GM23338 (cell line): ENCODE measurements at regions not wholly inside any gene's neighbourhood (a gene's known extent, or its start where the extent isn't known, plus 50 kb on each side); places are given as distances from the start of the nearest gene placed in this dataset.

Source experiments
- ATAC-seq: fragments of 200-7000 bp; cut with Tn5 transposase; 3 replicates; pipeline ENCODE4 v1.9.1; 2020
- DNase-seq: peaks from one replicate; pipeline ENCODE4 v3.0.0-alpha.2; 2015; ENCODE audit warnings: low spot score
- H2AFZ ChIP-seq: fragments of 200-600 bp; sonication (generic); 2 replicates; pipeline ENCODE4 v1.8.0; 2016; ENCODE audit warnings: antibody characterized with exemption, mild to moderate bottlenecking, moderate library complexity
- H3F3A ChIP-seq: fragments of 200-600 bp; sonication (generic); replicated peaks from 2 replicates; pipeline ENCODE4 v1.8.0; 2017; ENCODE audit warnings: antibody characterized with exemption, mixed run types, low read depth
- H3K27ac ChIP-seq: fragments of 200-600 bp; sonication (generic); 2 replicates; pipeline ENCODE4 v1.6.1; 2016; ENCODE audit warnings: low read depth
- H3K27me3 ChIP-seq: fragments of 200-600 bp; sonication (generic); 2 replicates; pipeline ENCODE4 v1.8.0; 2016; ENCODE audit warnings: mild to moderate bottlenecking, mixed run types, moderate library complexity; ENCODE audit not compliant: insufficient read depth
- H3K36me3 ChIP-seq: fragments of 200-600 bp; sonication (generic); 2 replicates; pipeline ENCODE4 v1.8.0; 2016; ENCODE audit warnings: mild to moderate bottlenecking; ENCODE audit not compliant: insufficient read depth
- H3K4me1 ChIP-seq: fragments of 200-600 bp; sonication (generic); 2 replicates; pipeline ENCODE4 v1.8.0; 2016; ENCODE audit warnings: mild to moderate bottlenecking, moderate library complexity; ENCODE audit not compliant: insufficient read depth
- H3K4me2 ChIP-seq: fragments of 200-600 bp; sonication (generic); 2 replicates; pipeline ENCODE4 v1.7.1; 2017; ENCODE audit warnings: mixed run types
- H3K4me3 ChIP-seq: fragments of 200-600 bp; sonication (generic); 2 replicates; pipeline ENCODE4 v1.6.1; 2016; ENCODE audit warnings: mixed run types
- H3K79me2 ChIP-seq: fragments of 200-600 bp; sonication (generic); replicated peaks from 2 replicates; pipeline ENCODE4 v1.8.0; 2017; ENCODE audit warnings: mild to moderate bottlenecking; ENCODE audit not compliant: insufficient read depth
- H3K9me2 ChIP-seq: fragments of 200-600 bp; sonication (generic); 2 replicates; pipeline ENCODE4 v1.8.0; 2017; ENCODE audit not compliant: insufficient read depth
- H4K20me1 ChIP-seq: fragments of 200-600 bp; sonication (generic); replicated peaks from 2 replicates; pipeline ENCODE4 v1.8.0; 2017; ENCODE audit warnings: mild to moderate bottlenecking; ENCODE audit not compliant: insufficient read depth
- H3K27ac Mint-ChIP-seq: 2 replicates; pipeline ENCODE4 v1.8.0; 2020; ENCODE audit warnings: inconsistent platforms, mild to moderate bottlenecking, moderate library complexity, mixed read lengths
- H3K27me3 Mint-ChIP-seq: 3 replicates; pipeline ENCODE4 v1.8.0; 2022; ENCODE audit warnings: low read depth, mild to moderate bottlenecking, moderate library complexity, mixed read lengths, inconsistent platforms; ENCODE audit not compliant: insufficient read depth, poor library complexity
- H3K36me3 Mint-ChIP-seq: 3 replicates; pipeline ENCODE4 v1.8.0; 2021; ENCODE audit warnings: low read depth, mild to moderate bottlenecking, inconsistent platforms, moderate library complexity, mixed read lengths
- H3K4me1 Mint-ChIP-seq: 3 replicates; pipeline ENCODE4 v1.8.0; 2020; ENCODE audit warnings: mild to moderate bottlenecking, inconsistent platforms, mixed read lengths
- H3K4me3 Mint-ChIP-seq: 3 replicates; pipeline ENCODE4 v1.8.0; 2021; ENCODE audit warnings: moderate library complexity, mild to moderate bottlenecking, inconsistent platforms, mixed read lengths
- H3K9me3 Mint-ChIP-seq: 3 replicates; pipeline ENCODE4 v1.8.0; 2020; ENCODE audit warnings: moderate library complexity, mild to moderate bottlenecking, inconsistent platforms, mixed read lengths
- CREB1 ChIP-seq: fragments of 250-450 bp; sonication (Bioruptor Pico); IDR thresholded peaks from 2 replicates; pipeline ENCODE4 v1.5.0; 2020; ENCODE audit warnings: low read depth, mild to moderate bottlenecking, moderate library complexity
- ETS1 ChIP-seq: IDR thresholded peaks from 2 replicates; pipeline ENCODE4 v1.6.1; 2016; ENCODE audit warnings: antibody characterized with exemption
- EZH2 ChIP-seq: fragments of 200-600 bp; sonication (generic); IDR thresholded peaks from one replicate; pipeline ENCODE4 v1.8.0; 2017; ENCODE audit warnings: antibody characterized with exemption, mild to moderate bottlenecking, low read depth; ENCODE audit not compliant: unreplicated experiment
- EZH2phosphoT487 ChIP-seq: fragments of 200-600 bp; sonication (generic); IDR thresholded peaks from one replicate; pipeline ENCODE4 v1.8.1; 2018; ENCODE audit warnings: antibody characterized with exemption; ENCODE audit not compliant: unreplicated experiment
- JUNB ChIP-seq: IDR thresholded peaks from one replicate; pipeline ENCODE4 v1.6.1; 2016; ENCODE audit warnings: antibody characterized with exemption; ENCODE audit not compliant: unreplicated experiment
- NANOG ChIP-seq: IDR thresholded peaks from 2 replicates; pipeline ENCODE4 v1.6.1; 2016; ENCODE audit warnings: antibody characterized with exemption, borderline replicate concordance
- POLR2AphosphoS5 ChIP-seq: IDR thresholded peaks from 2 replicates; pipeline ENCODE4 v1.6.1; 2016; ENCODE audit warnings: antibody characterized with exemption, low read depth
- STAT1 ChIP-seq: IDR thresholded peaks from one replicate; pipeline ENCODE4 v1.6.1; 2016; ENCODE audit warnings: antibody characterized with exemption; ENCODE audit not compliant: unreplicated experiment
- ZNF114 ChIP-seq: fragments of 250-450 bp; sonication (Bioruptor Pico); IDR thresholded peaks from 2 replicates; pipeline ENCODE4 v1.5.0; 2020; ENCODE audit warnings: mild to moderate bottlenecking, moderate library complexity
- ZNF331 ChIP-seq: fragments of 250-450 bp; sonication (Bioruptor Pico); IDR thresholded peaks from 2 replicates; pipeline ENCODE4 v1.5.0; 2020; ENCODE audit warnings: low read depth, mild to moderate bottlenecking, moderate library complexity
- TF ChIP-seq, protein P1 (sequence below): fragments of 250-450 bp; sonication (Bioruptor Pico); IDR thresholded peaks from 2 replicates; pipeline ENCODE4 v1.5.0; 2020; ENCODE audit warnings: mild to moderate bottlenecking, moderate library complexity
- TF ChIP-seq, protein P2 (sequence below): IDR thresholded peaks from one replicate; pipeline ENCODE4 v1.6.1; 2018; ENCODE audit warnings: antibody characterized with exemption; ENCODE audit not compliant: unreplicated experiment
- TF ChIP-seq, protein P3 (sequence below), 2 experiments: fragments of 200-600 bp in 1 of 2; sonication (generic) in 1 of 2; conservative IDR thresholded peaks; 2 replicates each; pipeline versions ENCODE4 v1.5.1 to v1.6.1; 2016 to 2017; ENCODE audit warnings: antibody characterized with exemption in 2 of 2, low read depth in 2 of 2, mild to moderate bottlenecking in 2 of 2, moderate library complexity in 1 of 2

GRCh38 chr1:30405081-30405480 lies 318.3 kb downstream of the MATN1 start:
- H3K9me3 Mint-ChIP-seq = no peaks in the 10 kb centered on the region; the same call in 2 of the 3 replicates
- peaks cover 6% of the 10 kb centered on the region for H3K27me3 Mint-ChIP-seq
- Histone ChIP-seq H3K9me2 (no peaks in the 10 kb centered on the region), H3F3A (no peaks in the 10 kb centered on the region), H3K27me3 (no peaks in the 10 kb centered on the region), H3K4me1 (no peaks in the 10 kb centered on the region), H3K4me3 (no peak overlapping the region), H4K20me1 (no peaks in the 10 kb centered on the region), H3K27ac (no peak overlapping the region), H3K4me2 (no peak overlapping the region), H2AFZ (no peak overlapping the region), H3K36me3 (no peaks in the 10 kb centered on the region), H3K79me2 (no peaks in the 10 kb centered on the region)
- no peak for TF ChIP-seq JUNB
- TF ChIP-seq EZH2phosphoT487 = no peak
- no peak for TF ChIP-seq CREB1 (CRISPR knock-in tag)
- TF ChIP-seq, protein P1, sequence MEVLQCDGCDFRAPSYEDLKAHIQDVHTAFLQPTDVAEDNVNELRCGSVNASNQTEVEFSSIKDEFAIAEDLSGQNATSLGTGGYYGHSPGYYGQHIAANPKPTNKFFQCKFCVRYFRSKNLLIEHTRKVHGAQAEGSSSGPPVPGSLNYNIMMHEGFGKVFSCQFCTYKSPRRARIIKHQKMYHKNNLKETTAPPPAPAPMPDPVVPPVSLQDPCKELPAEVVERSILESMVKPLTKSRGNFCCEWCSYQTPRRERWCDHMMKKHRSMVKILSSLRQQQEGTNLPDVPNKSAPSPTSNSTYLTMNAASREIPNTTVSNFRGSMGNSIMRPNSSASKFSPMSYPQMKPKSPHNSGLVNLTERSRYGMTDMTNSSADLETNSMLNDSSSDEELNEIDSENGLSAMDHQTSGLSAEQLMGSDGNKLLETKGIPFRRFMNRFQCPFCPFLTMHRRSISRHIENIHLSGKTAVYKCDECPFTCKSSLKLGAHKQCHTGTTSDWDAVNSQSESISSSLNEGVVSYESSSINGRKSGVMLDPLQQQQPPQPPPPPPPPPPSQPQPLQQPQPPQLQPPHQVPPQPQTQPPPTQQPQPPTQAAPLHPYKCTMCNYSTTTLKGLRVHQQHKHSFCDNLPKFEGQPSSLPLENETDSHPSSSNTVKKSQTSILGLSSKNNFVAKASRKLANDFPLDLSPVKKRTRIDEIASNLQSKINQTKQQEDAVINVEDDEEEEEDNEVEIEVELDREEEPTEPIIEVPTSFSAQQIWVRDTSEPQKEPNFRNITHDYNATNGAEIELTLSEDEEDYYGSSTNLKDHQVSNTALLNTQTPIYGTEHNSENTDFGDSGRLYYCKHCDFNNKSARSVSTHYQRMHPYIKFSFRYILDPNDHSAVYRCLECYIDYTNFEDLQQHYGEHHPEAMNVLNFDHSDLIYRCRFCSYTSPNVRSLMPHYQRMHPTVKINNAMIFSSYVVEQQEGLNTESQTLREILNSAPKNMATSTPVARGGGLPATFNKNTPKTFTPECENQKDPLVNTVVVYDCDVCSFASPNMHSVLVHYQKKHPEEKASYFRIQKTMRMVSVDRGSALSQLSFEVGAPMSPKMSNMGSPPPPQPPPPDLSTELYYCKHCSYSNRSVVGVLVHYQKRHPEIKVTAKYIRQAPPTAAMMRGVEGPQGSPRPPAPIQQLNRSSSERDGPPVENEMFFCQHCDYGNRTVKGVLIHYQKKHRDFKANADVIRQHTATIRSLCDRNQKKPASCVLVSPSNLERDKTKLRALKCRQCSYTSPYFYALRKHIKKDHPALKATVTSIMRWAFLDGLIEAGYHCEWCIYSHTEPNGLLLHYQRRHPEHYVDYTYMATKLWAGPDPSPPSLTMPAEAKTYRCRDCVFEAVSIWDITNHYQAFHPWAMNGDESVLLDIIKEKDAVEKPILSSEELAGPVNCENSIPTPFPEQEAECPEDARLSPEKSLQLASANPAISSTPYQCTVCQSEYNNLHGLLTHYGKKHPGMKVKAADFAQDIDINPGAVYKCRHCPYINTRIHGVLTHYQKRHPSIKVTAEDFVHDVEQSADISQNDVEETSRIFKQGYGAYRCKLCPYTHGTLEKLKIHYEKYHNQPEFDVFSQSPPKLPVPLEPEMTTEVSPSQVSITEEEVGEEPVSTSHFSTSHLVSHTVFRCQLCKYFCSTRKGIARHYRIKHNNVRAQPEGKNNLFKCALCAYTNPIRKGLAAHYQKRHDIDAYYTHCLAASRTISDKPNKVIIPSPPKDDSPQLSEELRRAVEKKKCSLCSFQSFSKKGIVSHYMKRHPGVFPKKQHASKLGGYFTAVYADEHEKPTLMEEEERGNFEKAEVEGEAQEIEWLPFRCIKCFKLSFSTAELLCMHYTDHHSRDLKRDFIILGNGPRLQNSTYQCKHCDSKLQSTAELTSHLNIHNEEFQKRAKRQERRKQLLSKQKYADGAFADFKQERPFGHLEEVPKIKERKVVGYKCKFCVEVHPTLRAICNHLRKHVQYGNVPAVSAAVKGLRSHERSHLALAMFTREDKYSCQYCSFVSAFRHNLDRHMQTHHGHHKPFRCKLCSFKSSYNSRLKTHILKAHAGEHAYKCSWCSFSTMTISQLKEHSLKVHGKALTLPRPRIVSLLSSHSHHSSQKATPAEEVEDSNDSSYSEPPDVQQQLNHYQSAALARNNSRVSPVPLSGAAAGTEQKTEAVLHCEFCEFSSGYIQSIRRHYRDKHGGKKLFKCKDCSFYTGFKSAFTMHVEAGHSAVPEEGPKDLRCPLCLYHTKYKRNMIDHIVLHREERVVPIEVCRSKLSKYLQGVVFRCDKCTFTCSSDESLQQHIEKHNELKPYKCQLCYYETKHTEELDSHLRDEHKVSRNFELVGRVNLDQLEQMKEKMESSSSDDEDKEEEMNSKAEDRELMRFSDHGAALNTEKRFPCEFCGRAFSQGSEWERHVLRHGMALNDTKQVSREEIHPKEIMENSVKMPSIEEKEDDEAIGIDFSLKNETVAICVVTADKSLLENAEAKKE = no peak
- no peak for TF ChIP-seq POLR2AphosphoS5
- TF ChIP-seq ZNF114 = no peak
- no peak for TF ChIP-seq EZH2
- TF ChIP-seq ETS1 = no peak
- no peak for TF ChIP-seq ZNF331 (CRISPR knock-in tag)
- TF ChIP-seq, protein P2, sequence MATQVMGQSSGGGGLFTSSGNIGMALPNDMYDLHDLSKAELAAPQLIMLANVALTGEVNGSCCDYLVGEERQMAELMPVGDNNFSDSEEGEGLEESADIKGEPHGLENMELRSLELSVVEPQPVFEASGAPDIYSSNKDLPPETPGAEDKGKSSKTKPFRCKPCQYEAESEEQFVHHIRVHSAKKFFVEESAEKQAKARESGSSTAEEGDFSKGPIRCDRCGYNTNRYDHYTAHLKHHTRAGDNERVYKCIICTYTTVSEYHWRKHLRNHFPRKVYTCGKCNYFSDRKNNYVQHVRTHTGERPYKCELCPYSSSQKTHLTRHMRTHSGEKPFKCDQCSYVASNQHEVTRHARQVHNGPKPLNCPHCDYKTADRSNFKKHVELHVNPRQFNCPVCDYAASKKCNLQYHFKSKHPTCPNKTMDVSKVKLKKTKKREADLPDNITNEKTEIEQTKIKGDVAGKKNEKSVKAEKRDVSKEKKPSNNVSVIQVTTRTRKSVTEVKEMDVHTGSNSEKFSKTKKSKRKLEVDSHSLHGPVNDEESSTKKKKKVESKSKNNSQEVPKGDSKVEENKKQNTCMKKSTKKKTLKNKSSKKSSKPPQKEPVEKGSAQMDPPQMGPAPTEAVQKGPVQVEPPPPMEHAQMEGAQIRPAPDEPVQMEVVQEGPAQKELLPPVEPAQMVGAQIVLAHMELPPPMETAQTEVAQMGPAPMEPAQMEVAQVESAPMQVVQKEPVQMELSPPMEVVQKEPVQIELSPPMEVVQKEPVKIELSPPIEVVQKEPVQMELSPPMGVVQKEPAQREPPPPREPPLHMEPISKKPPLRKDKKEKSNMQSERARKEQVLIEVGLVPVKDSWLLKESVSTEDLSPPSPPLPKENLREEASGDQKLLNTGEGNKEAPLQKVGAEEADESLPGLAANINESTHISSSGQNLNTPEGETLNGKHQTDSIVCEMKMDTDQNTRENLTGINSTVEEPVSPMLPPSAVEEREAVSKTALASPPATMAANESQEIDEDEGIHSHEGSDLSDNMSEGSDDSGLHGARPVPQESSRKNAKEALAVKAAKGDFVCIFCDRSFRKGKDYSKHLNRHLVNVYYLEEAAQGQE = no peak
- no peak for TF ChIP-seq STAT1
- TF ChIP-seq, protein P3, sequence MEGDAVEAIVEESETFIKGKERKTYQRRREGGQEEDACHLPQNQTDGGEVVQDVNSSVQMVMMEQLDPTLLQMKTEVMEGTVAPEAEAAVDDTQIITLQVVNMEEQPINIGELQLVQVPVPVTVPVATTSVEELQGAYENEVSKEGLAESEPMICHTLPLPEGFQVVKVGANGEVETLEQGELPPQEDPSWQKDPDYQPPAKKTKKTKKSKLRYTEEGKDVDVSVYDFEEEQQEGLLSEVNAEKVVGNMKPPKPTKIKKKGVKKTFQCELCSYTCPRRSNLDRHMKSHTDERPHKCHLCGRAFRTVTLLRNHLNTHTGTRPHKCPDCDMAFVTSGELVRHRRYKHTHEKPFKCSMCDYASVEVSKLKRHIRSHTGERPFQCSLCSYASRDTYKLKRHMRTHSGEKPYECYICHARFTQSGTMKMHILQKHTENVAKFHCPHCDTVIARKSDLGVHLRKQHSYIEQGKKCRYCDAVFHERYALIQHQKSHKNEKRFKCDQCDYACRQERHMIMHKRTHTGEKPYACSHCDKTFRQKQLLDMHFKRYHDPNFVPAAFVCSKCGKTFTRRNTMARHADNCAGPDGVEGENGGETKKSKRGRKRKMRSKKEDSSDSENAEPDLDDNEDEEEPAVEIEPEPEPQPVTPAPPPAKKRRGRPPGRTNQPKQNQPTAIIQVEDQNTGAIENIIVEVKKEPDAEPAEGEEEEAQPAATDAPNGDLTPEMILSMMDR (conservative IDR thresholded peaks at IDR 0.05; ENCODE audit: low read depth in 2 of 2) = no peak
- TF ChIP-seq NANOG = no peak
- DNase-seq (no peak), ATAC-seq (no peak)
- no peaks in the 10 kb centered on the region for H3K36me3 Mint-ChIP-seq
- no peak overlapping the region for H3K27ac Mint-ChIP-seq
- peaks cover 10% of the 10 kb centered on the region for H3K4me1 Mint-ChIP-seq
- no peak overlapping the region for H3K4me3 Mint-ChIP-seq
